HCT116 (cell line): ENCODE measurements at regions not wholly inside any gene's neighbourhood (a gene's known extent, or its start where the extent isn't known, plus 50 kb on each side); places are given as distances from the start of the nearest gene placed in this dataset.

Experiments
- ATAC-seq: fragments of 200-7000 bp; cut with Tn5 transposase; 2 replicates; pipeline ENCODE4 v1.9.1; 2020; ENCODE audit warnings: mild to moderate bottlenecking, moderate library complexity
- BruUV-seq: library from RNA; stranded (reverse); fragments of 400-500 nt; replicated peaks from 2 replicates; lab custom pipeline; 2021; lab: Mats Ljungman, UMichigan
- CTCF ChIA-PET: fragments of 300-600 bp; sonication (Branson Sonifier 250); formaldehyde crosslinking; loops from one replicate; lab custom pipeline; 2021; ENCODE audit warnings: antibody characterized with exemption; lab: Charles Lee
- POLR2A ChIA-PET: fragments of 300-600, 350-600 bp; sonication (Branson Sonifier 250); formaldehyde crosslinking; loops from one replicate; lab custom pipeline; 2021; ENCODE audit warnings: antibody characterized with exemption; lab: Charles Lee
- RAD21 ChIA-PET, 2 experiments: fragments of 300-600 bp; sonication (Branson Sonifier 250); formaldehyde crosslinking; loops; one replicate each; lab custom pipeline; 2023; ENCODE audit warnings: low total read pairs in 2 of 2; ENCODE audit not compliant: uncharacterized antibody in 2 of 2, unreplicated experiment in 2 of 2, low non-redundant PET in 1 of 2; lab: Charles Lee
- DNase-seq: peaks from one replicate; pipeline ENCODE4 v3.0.0-alpha.2; 2010; ENCODE audit warnings: low read depth, low spot score
- H2AFZ ChIP-seq: fragments of 200-600 bp; shearing (Covaris generic), sonication (generic); 2 replicates; pipeline ENCODE4 v1.6.1; 2017; ENCODE audit warnings: low read depth, mixed run types, mixed read lengths, antibody characterized with exemption, low read length; ENCODE audit not compliant: poor library complexity, severe bottlenecking
- H3K27ac ChIP-seq: 2 replicates; pipeline ENCODE4 v1.5.1; 2012; ENCODE audit warnings: low read depth, low read length
- H3K27me3 ChIP-seq: fragments of 200-600 bp; sonication (generic); 2 replicates; pipeline ENCODE4 v1.6.1; 2016; ENCODE audit warnings: mixed run types, low read length, mixed read lengths; ENCODE audit not compliant: insufficient read depth
- H3K36me3 ChIP-seq, 2 experiments: fragments of 200-500 bp in 1 of 2; fragments of 200-600 bp in 1 of 2; sonication (Bioruptor generic) in 1 of 2; sonication (generic) in 1 of 2; 2 replicates each; pipeline versions ENCODE4 v1.5.1 to v1.6.1; 2014 to 2016; ENCODE audit warnings: low read length in 2 of 2, inconsistent platforms in 1 of 2, mixed read lengths in 1 of 2, mixed run types in 1 of 2; ENCODE audit not compliant: insufficient read depth in 2 of 2, control insufficient read depth in 1 of 2
- H3K4me1 ChIP-seq, 2 experiments: fragments of 200-600 bp in 1 of 2; sonication (generic) in 1 of 2; 2 replicates each; pipeline versions ENCODE4 v1.5.1 to v1.6.1; 2012 to 2017; ENCODE audit warnings: low read length in 2 of 2, inconsistent platforms in 1 of 2, mild to moderate bottlenecking in 1 of 2, mixed read lengths in 1 of 2, mixed run types in 1 of 2, moderate library complexity in 1 of 2; ENCODE audit not compliant: insufficient read depth in 2 of 2, control insufficient read depth in 1 of 2
- H3K4me2 ChIP-seq: fragments of 200-600 bp; sonication (generic); 2 replicates; pipeline ENCODE4 v1.6.1; 2017; ENCODE audit warnings: mixed run types, low read length, mixed read lengths
- H3K4me3 ChIP-seq, 2 experiments: fragments of 200-600 bp in 1 of 2; sonication (generic) in 1 of 2; replicated peaks in 1 of 2; 2 replicates each; pipeline ENCODE4 v1.5.1; 2011 to 2016; ENCODE audit warnings: low read length in 2 of 2, control low read depth in 1 of 2, low read depth in 1 of 2, mild to moderate bottlenecking in 1 of 2, mixed read lengths in 1 of 2, mixed run types in 1 of 2
- H3K79me2 ChIP-seq: fragments of 200-600 bp; sonication (generic); 2 replicates; pipeline ENCODE4 v1.6.1; 2017; ENCODE audit warnings: mild to moderate bottlenecking, mixed run types, low read length, moderate library complexity, mixed read lengths; ENCODE audit not compliant: insufficient read depth
- H3K9ac ChIP-seq: fragments of 200-600 bp; sonication (generic); 2 replicates; pipeline ENCODE4 v1.6.1; 2016; ENCODE audit warnings: low read length, mixed read lengths
- H3K9me2 ChIP-seq: fragments of 200-600 bp; sonication (generic), shearing (Covaris generic); 2 replicates; pipeline ENCODE4 v1.6.1; 2017; ENCODE audit warnings: mixed run types, mild to moderate bottlenecking, moderate library complexity; ENCODE audit not compliant: insufficient read depth
- H3K9me3 ChIP-seq, 2 experiments: fragments of 200-500 bp in 1 of 2; fragments of 200-600 bp in 1 of 2; sonication (Bioruptor generic) in 1 of 2; sonication (generic) in 1 of 2; 2 replicates each; pipeline ENCODE4 v1.6.1; 2014 to 2017; ENCODE audit warnings: low read length in 2 of 2, mixed read lengths in 2 of 2, inconsistent platforms in 1 of 2, low read depth in 1 of 2, mild to moderate bottlenecking in 1 of 2, mixed run types in 1 of 2, moderate library complexity in 1 of 2; ENCODE audit not compliant: control insufficient read depth in 1 of 2, insufficient read depth in 1 of 2
- H4K20me1 ChIP-seq: fragments of 200-600 bp; sonication (generic), shearing (Covaris generic); 2 replicates; pipeline ENCODE4 v1.6.1; 2017; ENCODE audit warnings: mixed run types, mild to moderate bottlenecking, moderate library complexity; ENCODE audit not compliant: insufficient read depth
- CBX3 ChIP-seq: IDR thresholded peaks from 2 replicates; pipeline ENCODE4 v1.6.1; 2012; ENCODE audit warnings: low read depth
- CEBPB ChIP-seq: IDR thresholded peaks from 2 replicates; pipeline ENCODE4 v1.6.1; 2012; ENCODE audit warnings: low read depth
- EGR1 ChIP-seq: IDR thresholded peaks from 2 replicates; pipeline ENCODE4 v1.6.1; 2012; ENCODE audit warnings: low read depth
- EZH2 ChIP-seq: fragments of 200-600 bp; sonication (generic); IDR thresholded peaks from 2 replicates; pipeline ENCODE4 v1.6.1; 2017; ENCODE audit warnings: antibody characterized with exemption, mixed run types
- EZH2phosphoT487 ChIP-seq: fragments of 200-600 bp; IDR thresholded peaks from 2 replicates; pipeline ENCODE4 v1.6.1; 2018; ENCODE audit warnings: antibody characterized with exemption, borderline replicate concordance
- JUND ChIP-seq: IDR thresholded peaks from 2 replicates; pipeline ENCODE4 v1.6.1; 2012
- POLR2AphosphoS5 ChIP-seq: IDR thresholded peaks from 2 replicates; pipeline ENCODE4 v1.6.1; 2011; ENCODE audit warnings: mild to moderate bottlenecking, low read depth, low read length, moderate library complexity
- SIN3A ChIP-seq: IDR thresholded peaks from 2 replicates; pipeline ENCODE4 v1.6.1; 2012; ENCODE audit warnings: low read depth
- SRF ChIP-seq: IDR thresholded peaks from 2 replicates; pipeline ENCODE4 v1.6.1; 2012; ENCODE audit warnings: low read depth
- TCF7L2 ChIP-seq: IDR thresholded peaks from 2 replicates; pipeline ENCODE4 v1.7.0; 2011; ENCODE audit warnings: borderline replicate concordance, inconsistent platforms; ENCODE audit not compliant: insufficient read depth, insufficient read length; ENCODE audit errors: extremely low read depth
- YY1 ChIP-seq: IDR thresholded peaks from 2 replicates; pipeline ENCODE4 v1.6.1; 2011; ENCODE audit warnings: low read length, low read depth, moderate library complexity, mild to moderate bottlenecking; ENCODE audit not compliant: insufficient replicate concordance; ENCODE audit errors: extremely low read depth
- ZFX ChIP-seq: fragments of 450-650 bp; IDR thresholded peaks from 2 replicates; pipeline ENCODE4 v1.6.1; 2017
- ZNF274 ChIP-seq: fragments of 200-500 bp; sonication (Bioruptor generic); IDR thresholded peaks from 2 replicates; pipeline ENCODE4 v1.6.1; 2014; ENCODE audit warnings: mild to moderate bottlenecking, low read depth, low read length, inconsistent platforms
- intact Hi-C: fragments of 100-400 bp; cut with micrococcal nuclease; formaldehyde crosslinking; loops from 2 replicates; pipeline ENCODE4 v1.10.0; 2022
- TF ChIP-seq, protein P1 (sequence below), 3 experiments: fragments of 200-600 bp in 1 of 3; sonication (generic) in 1 of 3; IDR thresholded peaks in 2 of 3; conservative IDR thresholded peaks in 1 of 3; 2 replicates each; pipeline ENCODE4 v1.5.1; 2012 to 2017; ENCODE audit warnings: low read depth in 2 of 3, low read length in 2 of 3, antibody characterized with exemption in 1 of 3, borderline replicate concordance in 1 of 3, control low read depth in 1 of 3, mild to moderate bottlenecking in 1 of 3, mixed read lengths in 1 of 3, mixed run types in 1 of 3, moderate library complexity in 1 of 3; ENCODE audit not compliant: insufficient read depth in 1 of 3
- TF ChIP-seq, protein P2 (sequence below): IDR thresholded peaks from 2 replicates; pipeline ENCODE4 v1.6.1; 2012
- TF ChIP-seq, protein P3 (sequence below): IDR thresholded peaks from 2 replicates; pipeline ENCODE4 v1.6.1; 2012; ENCODE audit warnings: low read depth
- TF ChIP-seq, protein P4 (sequence below): IDR thresholded peaks from 2 replicates; pipeline ENCODE4 v1.6.1; 2012
- TF ChIP-seq, protein P5 (sequence below): IDR thresholded peaks from 2 replicates; pipeline ENCODE4 v1.6.1; 2011; ENCODE audit warnings: mild to moderate bottlenecking, low read length, moderate library complexity; ENCODE audit not compliant: insufficient replicate concordance; ENCODE audit errors: extremely low read depth

DNA sequence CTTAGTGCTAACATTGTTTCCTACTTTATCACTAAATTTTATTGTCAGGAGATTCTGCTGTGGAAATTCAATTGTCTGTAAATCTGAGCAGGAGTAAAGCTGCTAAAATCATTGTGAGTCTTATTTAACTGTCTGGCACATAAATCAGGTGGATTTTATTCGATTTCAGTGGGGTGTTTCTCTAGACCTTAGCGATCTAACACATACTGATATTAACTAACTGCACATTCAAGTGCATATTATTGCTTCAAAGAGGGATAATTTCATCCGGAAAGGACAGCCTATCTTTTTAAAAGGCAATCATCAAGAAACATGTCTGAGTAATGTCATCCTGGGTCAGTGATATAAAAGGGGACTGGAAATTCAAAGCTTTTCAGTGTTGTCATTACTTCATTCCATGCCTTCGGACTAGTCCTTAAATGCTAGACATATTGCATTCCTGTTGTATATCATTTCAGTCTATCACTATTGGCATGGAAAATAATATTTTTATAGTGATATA is 388.7 kb downstream of the PCDH10 start:
- Histone ChIP-seq H4K20me1 (no peaks in the 10 kb centered on the region), H3K27me3 (no peaks in the 10 kb centered on the region), H3K4me2 (no peak overlapping the region), H3K36me3 (no peaks in the 10 kb centered on the region), H2AFZ (no peak overlapping the region), H3K9ac (no peak overlapping the region)
- POLR2A ChIA-PET, result no interaction called here
- CTCF ChIA-PET, result no interaction called here
- DNase-seq, result no peak
- no peak for ATAC-seq
- RAD21 ChIA-PET, result no interaction called here
- TF ChIP-seq EZH2, result no peak
- TF ChIP-seq EZH2phosphoT487, result no peak
- no peak for TF ChIP-seq CEBPB
- TF ChIP-seq YY1, result no peak
- TF ChIP-seq, protein P1, sequence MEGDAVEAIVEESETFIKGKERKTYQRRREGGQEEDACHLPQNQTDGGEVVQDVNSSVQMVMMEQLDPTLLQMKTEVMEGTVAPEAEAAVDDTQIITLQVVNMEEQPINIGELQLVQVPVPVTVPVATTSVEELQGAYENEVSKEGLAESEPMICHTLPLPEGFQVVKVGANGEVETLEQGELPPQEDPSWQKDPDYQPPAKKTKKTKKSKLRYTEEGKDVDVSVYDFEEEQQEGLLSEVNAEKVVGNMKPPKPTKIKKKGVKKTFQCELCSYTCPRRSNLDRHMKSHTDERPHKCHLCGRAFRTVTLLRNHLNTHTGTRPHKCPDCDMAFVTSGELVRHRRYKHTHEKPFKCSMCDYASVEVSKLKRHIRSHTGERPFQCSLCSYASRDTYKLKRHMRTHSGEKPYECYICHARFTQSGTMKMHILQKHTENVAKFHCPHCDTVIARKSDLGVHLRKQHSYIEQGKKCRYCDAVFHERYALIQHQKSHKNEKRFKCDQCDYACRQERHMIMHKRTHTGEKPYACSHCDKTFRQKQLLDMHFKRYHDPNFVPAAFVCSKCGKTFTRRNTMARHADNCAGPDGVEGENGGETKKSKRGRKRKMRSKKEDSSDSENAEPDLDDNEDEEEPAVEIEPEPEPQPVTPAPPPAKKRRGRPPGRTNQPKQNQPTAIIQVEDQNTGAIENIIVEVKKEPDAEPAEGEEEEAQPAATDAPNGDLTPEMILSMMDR (IDR thresholded peaks at IDR 0.05 in 2 of 3, conservative IDR thresholded peaks at IDR 0.05 in 1 of 3; ENCODE audit: borderline replicate concordance in 1 of 3, insufficient read depth in 1 of 3, low read depth in 2 of 3, low read length in 2 of 3), result no peak
- no peak for TF ChIP-seq ZNF274
- no peak for TF ChIP-seq SRF
- no peak for TF ChIP-seq CBX3
- no peak for TF ChIP-seq ZFX
- TF ChIP-seq SIN3A, result no peak
- TF ChIP-seq JUND, result no peak
- no peak for TF ChIP-seq POLR2AphosphoS5
- TF ChIP-seq, protein P2, sequence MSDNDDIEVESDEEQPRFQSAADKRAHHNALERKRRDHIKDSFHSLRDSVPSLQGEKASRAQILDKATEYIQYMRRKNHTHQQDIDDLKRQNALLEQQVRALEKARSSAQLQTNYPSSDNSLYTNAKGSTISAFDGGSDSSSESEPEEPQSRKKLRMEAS, result no peak
- TF ChIP-seq, protein P3, sequence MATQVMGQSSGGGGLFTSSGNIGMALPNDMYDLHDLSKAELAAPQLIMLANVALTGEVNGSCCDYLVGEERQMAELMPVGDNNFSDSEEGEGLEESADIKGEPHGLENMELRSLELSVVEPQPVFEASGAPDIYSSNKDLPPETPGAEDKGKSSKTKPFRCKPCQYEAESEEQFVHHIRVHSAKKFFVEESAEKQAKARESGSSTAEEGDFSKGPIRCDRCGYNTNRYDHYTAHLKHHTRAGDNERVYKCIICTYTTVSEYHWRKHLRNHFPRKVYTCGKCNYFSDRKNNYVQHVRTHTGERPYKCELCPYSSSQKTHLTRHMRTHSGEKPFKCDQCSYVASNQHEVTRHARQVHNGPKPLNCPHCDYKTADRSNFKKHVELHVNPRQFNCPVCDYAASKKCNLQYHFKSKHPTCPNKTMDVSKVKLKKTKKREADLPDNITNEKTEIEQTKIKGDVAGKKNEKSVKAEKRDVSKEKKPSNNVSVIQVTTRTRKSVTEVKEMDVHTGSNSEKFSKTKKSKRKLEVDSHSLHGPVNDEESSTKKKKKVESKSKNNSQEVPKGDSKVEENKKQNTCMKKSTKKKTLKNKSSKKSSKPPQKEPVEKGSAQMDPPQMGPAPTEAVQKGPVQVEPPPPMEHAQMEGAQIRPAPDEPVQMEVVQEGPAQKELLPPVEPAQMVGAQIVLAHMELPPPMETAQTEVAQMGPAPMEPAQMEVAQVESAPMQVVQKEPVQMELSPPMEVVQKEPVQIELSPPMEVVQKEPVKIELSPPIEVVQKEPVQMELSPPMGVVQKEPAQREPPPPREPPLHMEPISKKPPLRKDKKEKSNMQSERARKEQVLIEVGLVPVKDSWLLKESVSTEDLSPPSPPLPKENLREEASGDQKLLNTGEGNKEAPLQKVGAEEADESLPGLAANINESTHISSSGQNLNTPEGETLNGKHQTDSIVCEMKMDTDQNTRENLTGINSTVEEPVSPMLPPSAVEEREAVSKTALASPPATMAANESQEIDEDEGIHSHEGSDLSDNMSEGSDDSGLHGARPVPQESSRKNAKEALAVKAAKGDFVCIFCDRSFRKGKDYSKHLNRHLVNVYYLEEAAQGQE, result no peak
- no peak for TF ChIP-seq TCF7L2
- TF ChIP-seq, protein P4, sequence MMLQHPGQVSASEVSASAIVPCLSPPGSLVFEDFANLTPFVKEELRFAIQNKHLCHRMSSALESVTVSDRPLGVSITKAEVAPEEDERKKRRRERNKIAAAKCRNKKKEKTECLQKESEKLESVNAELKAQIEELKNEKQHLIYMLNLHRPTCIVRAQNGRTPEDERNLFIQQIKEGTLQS, result no peak
- no peak for TF ChIP-seq EGR1
- TF ChIP-seq, protein P5, sequence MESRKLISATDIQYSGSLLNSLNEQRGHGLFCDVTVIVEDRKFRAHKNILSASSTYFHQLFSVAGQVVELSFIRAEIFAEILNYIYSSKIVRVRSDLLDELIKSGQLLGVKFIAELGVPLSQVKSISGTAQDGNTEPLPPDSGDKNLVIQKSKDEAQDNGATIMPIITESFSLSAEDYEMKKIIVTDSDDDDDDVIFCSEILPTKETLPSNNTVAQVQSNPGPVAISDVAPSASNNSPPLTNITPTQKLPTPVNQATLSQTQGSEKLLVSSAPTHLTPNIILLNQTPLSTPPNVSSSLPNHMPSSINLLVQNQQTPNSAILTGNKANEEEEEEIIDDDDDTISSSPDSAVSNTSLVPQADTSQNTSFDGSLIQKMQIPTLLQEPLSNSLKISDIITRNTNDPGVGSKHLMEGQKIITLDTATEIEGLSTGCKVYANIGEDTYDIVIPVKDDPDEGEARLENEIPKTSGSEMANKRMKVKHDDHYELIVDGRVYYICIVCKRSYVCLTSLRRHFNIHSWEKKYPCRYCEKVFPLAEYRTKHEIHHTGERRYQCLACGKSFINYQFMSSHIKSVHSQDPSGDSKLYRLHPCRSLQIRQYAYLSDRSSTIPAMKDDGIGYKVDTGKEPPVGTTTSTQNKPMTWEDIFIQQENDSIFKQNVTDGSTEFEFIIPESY, result no peak
- TF ChIP-seq, all 23 proteins: peak for 0
- Histone ChIP-seq H3K9me3 (no peaks in the 10 kb centered on the region), H3K4me1 (no peaks in the 10 kb centered on the region), H3K27ac (no peak overlapping the region), H3K9me2 (no peaks in the 10 kb centered on the region), H3K4me3 (no peak overlapping the region), H3K79me2 (no peaks in the 10 kb centered on the region)
- no TSS peak for BruUV-seq
- intact Hi-C loops, result no loop called here
